LoVo (cell line): ENCODE measurements at regions not wholly inside any gene's neighbourhood (a gene's known extent, or its start where the extent isn't known, plus 50 kb on each side); places are given as distances from the start of the nearest gene placed in this dataset.
"Not testable (repeated sequence)": the region's sequence is repeated elsewhere in the genome, so short reads cannot be mapped to it uniquely, and the experiment has no call there.

Experiments used
- DNase-seq: peaks from one replicate; pipeline ENCODE4 v3.0.0-alpha.2; 2016; ENCODE audit warnings: low spot score

DNA sequence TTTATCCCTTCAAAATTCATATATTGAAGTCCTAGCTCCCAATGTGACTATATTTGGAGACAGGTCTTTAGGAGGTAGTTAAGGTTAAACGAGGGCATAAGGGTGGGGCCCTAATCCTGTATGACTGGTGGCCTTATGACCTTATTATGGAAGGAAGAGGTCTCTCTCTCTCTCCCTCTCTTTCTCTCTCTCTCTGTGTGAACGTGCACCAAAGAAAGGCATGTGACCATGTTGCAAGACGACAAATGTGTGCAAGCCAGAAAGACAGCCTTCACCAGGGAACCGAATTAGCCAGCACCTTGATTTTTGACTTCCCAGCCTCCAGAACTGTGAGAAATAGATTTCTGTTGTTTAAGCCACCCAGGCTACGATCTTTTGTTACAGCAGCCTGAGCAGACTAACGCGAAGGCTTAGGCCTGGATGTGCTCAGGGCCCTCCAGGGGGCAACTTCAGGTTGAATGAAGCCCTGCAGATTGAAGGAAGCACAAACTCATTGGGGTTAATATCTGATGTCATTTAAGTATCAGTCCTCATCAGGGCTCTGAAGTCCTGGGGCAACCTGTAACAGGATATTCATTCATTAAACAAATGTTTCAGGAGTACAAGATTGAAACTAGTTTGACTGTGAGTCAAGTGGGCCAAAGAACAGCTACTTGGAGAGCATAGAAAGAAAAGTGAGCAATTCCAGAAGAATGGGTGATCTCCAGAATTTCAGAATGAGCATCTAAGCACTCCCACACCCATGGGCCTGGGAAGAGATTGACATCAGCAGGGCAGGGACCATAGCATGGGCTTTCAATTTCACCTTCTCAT lies 157.4 kb upstream of the TNFAIP3 start:
- no peak for DNase-seq

GRCh38 chr6:137711972-137712371 lies 155.1 kb upstream of the TNFAIP3 start:
- no peak for DNase-seq

DNA sequence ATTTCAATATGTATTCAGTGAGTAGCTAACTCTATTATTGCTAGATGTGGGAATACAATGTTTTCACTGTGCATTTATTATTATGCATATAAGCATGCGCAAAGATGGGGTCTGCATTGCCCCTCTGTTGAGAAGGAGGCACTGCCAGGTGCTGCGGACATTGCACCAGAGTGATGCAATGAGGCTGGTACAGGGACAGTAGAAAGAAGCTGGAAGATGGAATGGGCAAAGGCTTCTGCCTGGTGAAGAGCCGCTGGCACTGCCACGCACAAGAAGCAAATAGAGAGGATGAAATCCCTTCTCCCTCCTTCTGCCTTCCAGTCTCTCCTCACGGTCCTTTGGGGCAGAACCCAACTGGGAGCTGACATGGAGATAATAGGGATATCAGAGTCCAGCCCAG lies 154.5 kb upstream of the TNFAIP3 start:
- DNase-seq, result no peak

DNA sequence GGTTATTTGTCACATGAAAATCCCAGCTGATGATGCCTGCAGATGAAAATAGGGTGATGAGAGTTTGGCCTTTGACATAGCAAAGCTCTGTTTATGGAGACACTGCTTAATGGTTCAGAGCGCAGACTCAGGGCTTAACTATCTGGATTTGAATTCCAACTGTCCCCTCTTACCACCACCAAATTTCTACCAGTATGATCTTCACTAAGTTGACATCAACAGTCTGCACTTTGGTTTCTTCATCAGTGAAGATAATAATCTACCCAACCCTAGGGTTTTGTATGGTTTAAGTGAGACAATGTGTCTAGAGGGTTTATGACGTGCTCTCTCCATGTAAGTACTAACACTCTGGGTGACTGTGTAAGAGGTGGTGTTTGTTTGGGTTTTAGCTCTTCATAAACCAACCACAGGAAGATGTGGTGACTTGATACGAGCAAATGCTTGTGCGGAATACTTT lies 151.4 kb upstream of the TNFAIP3 start:
- no peak for DNase-seq

- no peak for DNase-seq
Observed at GRCh38 chr6:137717074-137718073, 149.7 kb upstream of the TNFAIP3 start.

DNA sequence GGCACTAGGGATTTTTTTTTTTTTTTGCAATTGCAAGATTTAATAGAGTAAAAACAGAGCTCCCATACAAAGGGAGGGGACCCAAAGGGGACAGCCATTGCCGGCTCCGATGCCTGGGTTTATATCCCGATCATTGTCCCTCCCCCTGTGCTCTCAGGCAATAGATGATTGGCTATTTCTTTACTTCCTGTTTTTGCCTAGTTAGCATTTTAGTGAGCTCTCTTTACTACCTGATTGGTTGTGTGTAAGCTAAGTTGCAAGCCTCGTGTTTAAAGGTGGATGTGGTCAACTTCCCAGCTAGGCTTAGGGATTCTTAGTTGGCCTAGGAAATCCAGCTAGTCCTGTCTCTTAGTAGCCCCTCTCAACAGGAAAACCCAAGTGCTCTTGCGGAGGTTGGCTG lies 148.2 kb upstream of the TNFAIP3 start:
- DNase-seq, result not testable (repeated sequence)

DNA sequence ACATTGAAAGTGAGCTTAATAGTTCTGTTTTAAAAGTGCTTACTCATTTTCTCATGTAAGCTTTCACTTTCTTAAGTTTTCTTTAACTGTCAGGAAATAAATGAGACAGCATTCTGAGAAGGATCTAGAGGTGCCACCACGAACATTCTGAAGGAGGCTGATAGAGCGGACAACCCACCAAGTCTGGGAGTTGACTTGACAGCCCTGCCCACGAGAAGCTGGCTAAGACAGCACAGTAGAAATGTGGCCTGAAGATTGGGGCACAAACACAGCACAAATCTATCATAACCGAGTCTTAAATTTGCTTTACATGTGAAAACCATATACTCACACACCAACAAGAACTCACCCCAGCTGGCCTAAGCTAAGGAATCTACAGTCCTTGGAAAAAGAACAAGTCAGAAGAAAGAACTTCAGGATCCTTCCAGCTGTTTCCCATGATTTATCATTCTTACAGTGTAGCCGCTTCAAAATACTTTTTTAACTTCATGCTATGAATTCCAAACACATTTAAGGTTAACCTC lies 144.2 kb upstream of the TNFAIP3 start:
- no peak for DNase-seq

DNA sequence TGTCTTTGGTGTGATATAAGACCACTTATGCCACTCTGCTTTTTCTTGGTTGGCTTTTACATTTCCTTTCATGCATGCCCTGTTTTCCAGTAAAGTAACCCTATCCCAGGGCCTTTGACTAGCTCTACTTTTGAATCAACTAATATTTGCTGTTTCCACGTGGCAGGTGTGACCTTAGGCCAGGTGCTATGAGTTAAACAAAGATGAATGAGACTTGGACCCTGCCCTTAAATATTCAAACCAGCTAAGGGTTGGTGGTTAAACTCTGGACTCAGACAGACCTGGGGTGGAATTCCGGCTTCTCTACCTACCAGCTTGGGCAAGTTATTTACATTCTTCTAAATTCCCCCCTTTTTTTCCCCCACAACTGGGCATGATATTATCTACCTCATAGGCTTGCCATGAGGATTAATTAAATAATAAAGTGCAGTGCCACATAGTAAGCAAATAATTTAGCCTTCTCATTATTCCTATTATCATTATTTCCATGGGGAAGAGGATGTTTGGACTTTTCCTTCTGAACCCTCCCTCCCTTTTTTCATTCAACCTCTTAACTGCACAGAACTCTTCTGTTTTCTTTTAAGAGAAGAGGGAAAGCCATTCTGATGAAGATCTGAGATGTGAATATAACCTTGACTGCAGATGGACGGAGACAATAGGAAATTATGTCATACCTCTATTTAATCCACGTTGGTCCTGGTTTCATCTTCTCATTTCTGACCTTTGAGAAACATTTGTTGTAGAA lies 143.6 kb upstream of the TNFAIP3 start:
- DNase-seq, result no peak

GRCh38 chr6:137724018-137724403 lies 143.0 kb upstream of the TNFAIP3 start:
- no peak for DNase-seq

- no peak for DNase-seq
Observed at GRCh38 chr6:137724495-137725211, 142.4 kb upstream of the TNFAIP3 start.

DNA sequence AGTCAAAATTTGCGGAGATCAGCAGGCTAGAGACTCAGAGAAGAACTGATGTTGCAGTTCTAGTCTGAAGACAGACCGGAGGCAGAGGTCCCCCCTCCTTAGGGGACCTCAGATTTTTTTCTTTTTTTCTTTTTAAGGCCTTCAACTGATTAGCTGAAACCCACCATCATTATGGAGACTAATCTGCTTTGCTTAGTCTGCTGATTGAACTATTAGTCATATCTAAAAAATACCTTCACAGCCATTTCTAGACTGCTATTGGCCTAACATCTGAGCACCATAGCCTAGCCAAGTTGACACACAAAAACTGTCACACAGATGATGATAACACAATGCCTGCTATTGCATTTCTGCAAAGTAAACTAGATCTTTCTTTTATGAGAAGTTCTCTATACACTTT lies 141.1 kb upstream of the TNFAIP3 start:
- no peak for DNase-seq

DNA sequence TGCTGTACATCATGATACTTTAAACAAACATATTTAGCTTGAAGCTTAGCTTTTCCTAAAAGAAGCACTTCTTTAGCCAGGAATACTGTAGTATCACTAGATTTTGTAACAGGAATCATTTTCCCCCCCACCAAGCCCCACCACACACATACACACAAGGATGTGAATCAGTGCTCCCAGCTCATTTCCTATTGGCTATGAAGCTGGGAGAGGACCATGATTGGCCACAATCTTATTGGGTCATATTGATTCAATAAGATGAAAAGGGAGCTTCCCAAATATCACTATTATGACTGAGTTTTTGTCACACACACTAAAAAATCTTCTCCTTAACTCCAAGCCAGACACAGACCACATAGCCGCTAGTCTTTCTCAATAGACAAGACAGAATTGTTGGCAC lies 140.5 kb upstream of the TNFAIP3 start:
- DNase-seq, result no peak

GRCh38 chr6:137727216-137727765 lies 139.8 kb upstream of the TNFAIP3 start:
- no peak for DNase-seq

DNA sequence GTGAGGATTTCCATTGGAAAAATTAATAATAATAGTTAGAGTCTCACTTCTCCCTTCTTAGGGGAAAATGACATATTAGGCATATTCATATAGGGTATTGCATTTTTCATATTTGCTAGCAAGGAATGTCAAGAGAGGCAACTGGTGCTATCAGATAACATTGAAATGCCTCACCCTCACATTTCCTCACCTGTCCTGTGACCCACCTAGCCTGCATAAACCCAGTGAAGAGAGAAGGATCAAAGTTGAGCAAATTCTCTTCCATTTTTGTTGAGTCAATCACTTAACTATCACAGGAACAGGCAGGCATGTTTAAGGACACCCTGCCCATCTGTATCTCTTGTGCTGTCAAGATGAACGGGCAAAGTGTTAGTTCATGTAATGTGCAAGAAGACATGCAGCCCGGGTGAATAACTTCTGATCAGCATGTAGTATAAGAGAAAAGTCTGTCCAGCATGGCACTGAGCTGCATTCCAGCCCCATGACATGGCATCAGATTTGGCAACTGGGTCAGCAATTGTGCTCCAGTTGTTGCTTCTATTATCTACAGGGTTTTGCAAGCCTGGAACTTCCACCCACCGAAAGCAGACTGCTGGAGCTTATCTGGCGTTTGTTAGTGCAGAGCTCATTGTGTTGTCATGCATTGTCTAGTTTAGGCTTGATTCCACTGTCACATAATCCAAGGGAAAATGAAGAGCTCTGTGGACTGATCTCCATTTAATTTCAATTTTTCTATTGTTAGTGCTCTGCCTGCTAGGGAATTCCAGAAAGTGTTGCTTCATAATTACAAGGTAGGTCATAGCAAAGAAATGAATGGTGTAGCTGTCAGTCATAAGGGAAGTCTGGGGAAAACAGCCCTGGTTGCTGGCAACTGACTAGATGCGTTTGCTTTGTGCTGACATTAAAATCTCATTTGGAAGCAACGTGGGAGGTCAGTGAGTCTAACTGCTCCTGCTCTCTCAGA lies 138.4 kb upstream of the TNFAIP3 start:
- DNase-seq, result no peak

DNA sequence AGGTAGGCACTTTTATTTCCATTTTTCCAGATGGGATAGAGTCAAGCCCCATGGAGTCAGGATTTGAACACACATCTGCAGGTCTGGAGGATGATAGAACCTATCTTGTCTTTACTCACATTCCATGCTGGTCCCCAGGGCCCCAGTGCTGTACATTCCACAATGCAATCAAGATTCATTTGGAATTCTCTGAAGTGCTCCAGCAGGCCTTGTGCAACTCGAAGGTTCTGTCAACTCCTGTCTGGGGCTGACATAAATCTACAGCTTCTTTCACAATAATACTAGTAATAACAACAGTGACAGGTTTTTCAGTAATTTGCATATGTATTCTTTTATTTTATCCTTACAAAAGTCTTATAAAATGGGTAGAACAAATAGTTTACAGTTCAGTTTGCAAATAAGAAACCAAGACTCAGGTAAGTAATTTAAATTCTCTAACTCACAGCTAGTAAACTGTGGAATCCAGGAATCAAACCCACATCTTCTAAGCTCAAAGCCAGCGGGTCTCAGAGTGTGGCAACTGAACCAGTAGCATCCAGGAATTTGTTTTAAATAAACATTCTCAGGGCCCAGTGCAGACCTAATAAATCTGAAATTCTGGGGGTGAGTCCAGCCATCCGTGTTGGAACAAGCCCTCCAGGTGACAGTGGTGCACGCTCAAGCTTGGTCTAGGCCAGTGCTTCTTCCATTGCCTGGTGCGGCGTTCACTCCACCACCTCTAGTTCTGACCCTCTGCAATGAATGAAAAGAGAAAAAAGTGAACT lies 137.0 kb upstream of the TNFAIP3 start:
- DNase-seq, result no peak

GRCh38 chr6:137731600-137731959 lies 135.5 kb upstream of the TNFAIP3 start:
- no peak for DNase-seq

DNA sequence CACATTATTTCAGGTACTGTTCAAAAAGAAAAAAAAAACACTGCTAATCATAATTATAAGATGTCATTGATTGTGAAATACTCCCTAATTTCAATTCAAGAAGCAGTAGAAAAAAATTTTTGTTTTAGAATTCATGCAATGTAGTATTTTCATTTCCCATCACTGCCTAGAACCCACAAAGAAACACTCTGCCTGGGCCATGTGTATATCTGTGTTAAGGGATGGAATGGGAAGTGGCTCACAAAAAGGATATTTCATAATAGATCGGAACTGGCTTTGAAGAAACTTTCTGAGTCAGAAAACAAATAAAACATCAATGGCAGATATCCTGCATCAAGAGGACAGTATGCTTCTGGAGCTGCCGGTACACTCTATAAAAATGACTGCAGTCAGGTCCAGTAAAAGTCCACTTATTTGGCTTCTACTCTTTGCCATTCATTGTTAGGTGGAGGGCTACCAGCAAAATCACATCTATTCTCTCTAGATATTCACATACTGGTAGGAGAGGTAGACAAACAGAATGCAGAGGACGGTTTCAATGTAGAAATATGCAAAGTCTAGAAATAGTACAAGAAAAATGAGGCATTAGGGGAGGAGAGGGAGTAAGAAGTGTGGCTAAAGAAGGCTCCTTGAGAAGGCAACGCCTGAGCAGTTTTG lies 135.0 kb upstream of the TNFAIP3 start:
- DNase-seq, result peak; percentile 56

DNA sequence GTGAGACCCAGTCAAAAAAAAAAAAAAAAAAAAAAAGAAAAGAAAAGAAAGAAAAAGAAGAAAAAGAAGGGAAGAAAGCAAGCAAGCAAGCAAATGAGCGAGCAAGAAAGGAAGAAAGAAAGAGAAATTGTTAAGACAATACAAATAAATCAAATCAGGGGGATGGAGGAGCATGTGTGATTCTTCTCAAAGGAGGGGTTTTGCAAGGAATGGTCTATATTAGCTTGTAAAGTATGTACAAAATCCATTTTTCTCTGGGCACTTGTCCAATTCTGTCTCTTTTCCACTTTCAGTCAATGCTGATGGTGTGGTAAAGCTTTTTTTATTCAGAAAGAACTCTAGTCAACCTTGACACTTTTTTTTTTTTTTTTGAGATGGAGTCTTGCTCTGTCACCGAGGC lies 133.7 kb upstream of the TNFAIP3 start:
- DNase-seq, result no peak
